ENCODE measurements at regions not wholly inside any gene's neighbourhood (a gene's known extent, or its start where the extent isn't known, plus 50 kb on each side); places are given as distances from the start of the nearest gene placed in this dataset.

GRCh38 chr3:71973274-71974030 lies 188.5 kb upstream of the PROK2 start:
- no peaks in the 10 kb centered on the region for H3K9me3 ChIP-seq (ENCODE audit: low read length)

GRCh38 chr3:71972031-71972430 lies 187.1 kb upstream of the PROK2 start:
- H3K27me3 ChIP-seq (ENCODE audit: insufficient read depth, low read length) = no peaks in the 10 kb centered on the region

More at GRCh38 chr3:71973274-71974030, 188.5 kb upstream of the PROK2 start:
- Histone ChIP-seq H3K4me3 (ENCODE audit: low read length) (no peak overlapping the region), H3K4me1 (ENCODE audit: insufficient read depth, low read length) (peaks cover 10% of the 10 kb centered on the region), H3K36me3 (ENCODE audit: insufficient read depth, low read length) (no peaks in the 10 kb centered on the region), H2AFZ (ENCODE audit: low read depth, low read length) (no peak overlapping the region), H3K27me3 (ENCODE audit: insufficient read depth, low read length) (no peaks in the 10 kb centered on the region)

GRCh38 chr3:71968544-71968943 lies 183.6 kb upstream of the PROK2 start:
- Histone ChIP-seq H2AFZ (ENCODE audit: low read depth, low read length) (no peak overlapping the region), H3K4me3 (ENCODE audit: low read length) (no peak overlapping the region), H3K27me3 (ENCODE audit: insufficient read depth, low read length) (no peaks in the 10 kb centered on the region), H3K4me1 (ENCODE audit: insufficient read depth, low read length) (peaks cover 10% of the 10 kb centered on the region), H3K9me3 (ENCODE audit: low read length) (no peaks in the 10 kb centered on the region), H3K36me3 (ENCODE audit: insufficient read depth, low read length) (no peaks in the 10 kb centered on the region)

More at GRCh38 chr3:71972031-71972430, 187.1 kb upstream of the PROK2 start:
- H3K4me3 ChIP-seq (ENCODE audit: low read length) = no peak overlapping the region
- no peaks in the 10 kb centered on the region for H3K9me3 ChIP-seq (ENCODE audit: low read length)
- H2AFZ ChIP-seq (ENCODE audit: low read depth, low read length) = no peak overlapping the region
- H3K36me3 ChIP-seq (ENCODE audit: insufficient read depth, low read length) = no peaks in the 10 kb centered on the region
- H3K4me1 ChIP-seq (ENCODE audit: insufficient read depth, low read length) = peaks cover 10% of the 10 kb centered on the region

GRCh38 chr3:71966185-71966584 lies 181.2 kb upstream of the PROK2 start:
- Histone ChIP-seq H3K27me3 (ENCODE audit: insufficient read depth, low read length) (no peaks in the 10 kb centered on the region), H3K4me1 (ENCODE audit: insufficient read depth, low read length) (no peaks in the 10 kb centered on the region), H2AFZ (ENCODE audit: low read depth, low read length) (no peak overlapping the region), H3K4me3 (ENCODE audit: low read length) (no peak overlapping the region), H3K36me3 (ENCODE audit: insufficient read depth, low read length) (no peaks in the 10 kb centered on the region), H3K9me3 (ENCODE audit: low read length) (no peaks in the 10 kb centered on the region)

- Histone ChIP-seq H3K36me3 (ENCODE audit: insufficient read depth, low read length) (no peaks in the 10 kb centered on the region), H3K4me3 (ENCODE audit: low read length) (no peak overlapping the region), H2AFZ (ENCODE audit: low read depth, low read length) (no peak overlapping the region), H3K9me3 (ENCODE audit: low read length) (no peaks in the 10 kb centered on the region), H3K27me3 (ENCODE audit: insufficient read depth, low read length) (no peaks in the 10 kb centered on the region), H3K4me1 (ENCODE audit: insufficient read depth, low read length) (no peaks in the 10 kb centered on the region)
These were observed 179.2 kb upstream of the PROK2 start for GRCh38 chr3:71964170-71964569.

- no peak overlapping the region for H2AFZ ChIP-seq (ENCODE audit: low read depth, low read length)
- H3K27me3 ChIP-seq (ENCODE audit: insufficient read depth, low read length) = no peaks in the 10 kb centered on the region
- H3K9me3 ChIP-seq (ENCODE audit: low read length) = no peaks in the 10 kb centered on the region
- no peak overlapping the region for H3K4me3 ChIP-seq (ENCODE audit: low read length)
- no peaks in the 10 kb centered on the region for H3K36me3 ChIP-seq (ENCODE audit: insufficient read depth, low read length)
- H3K4me1 ChIP-seq (ENCODE audit: insufficient read depth, low read length) = no peaks in the 10 kb centered on the region
These were observed 177.8 kb upstream of the PROK2 start for GRCh38 chr3:71962561-71963240.

- H3K36me3 ChIP-seq (ENCODE audit: insufficient read depth, low read length) = no peaks in the 10 kb centered on the region
These were observed 176.9 kb upstream of the PROK2 start for GRCh38 chr3:71961891-71962290.

DNA sequence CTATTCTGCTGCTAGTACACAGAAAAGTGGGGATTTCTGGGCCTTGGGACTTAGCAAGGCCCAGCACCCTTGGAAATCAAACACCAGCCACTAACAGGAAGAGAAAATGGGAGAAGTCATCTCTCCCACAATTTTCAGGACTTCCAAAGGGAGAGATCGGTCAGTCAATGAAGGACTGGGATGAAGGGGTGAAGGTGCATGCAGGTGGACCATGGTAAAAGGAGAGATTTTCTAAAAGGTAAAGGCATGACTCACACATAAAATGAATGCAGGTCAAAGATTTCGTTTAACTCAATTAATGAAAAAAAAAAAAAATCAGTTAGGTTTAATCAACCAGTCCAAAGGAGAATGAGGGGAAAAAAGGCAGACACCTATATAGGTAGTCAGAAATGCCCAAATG lies 176.4 kb upstream of the PROK2 start:
- H3K36me3 ChIP-seq (ENCODE audit: insufficient read depth, low read length) = no peaks in the 10 kb centered on the region
- no peak overlapping the region for H3K4me3 ChIP-seq (ENCODE audit: low read length)
- no peaks in the 10 kb centered on the region for H3K9me3 ChIP-seq (ENCODE audit: low read length)
- no peaks in the 10 kb centered on the region for H3K4me1 ChIP-seq (ENCODE audit: insufficient read depth, low read length)
- no peaks in the 10 kb centered on the region for H3K27me3 ChIP-seq (ENCODE audit: insufficient read depth, low read length)
- no peak overlapping the region for H2AFZ ChIP-seq (ENCODE audit: low read depth, low read length)

More at GRCh38 chr3:71961891-71962290, 176.9 kb upstream of the PROK2 start:
- Histone ChIP-seq H3K4me1 (ENCODE audit: insufficient read depth, low read length) (no peaks in the 10 kb centered on the region), H3K27me3 (ENCODE audit: insufficient read depth, low read length) (no peaks in the 10 kb centered on the region), H3K9me3 (ENCODE audit: low read length) (no peaks in the 10 kb centered on the region), H2AFZ (ENCODE audit: low read depth, low read length) (no peak overlapping the region), H3K4me3 (ENCODE audit: low read length) (no peak overlapping the region)

- H3K4me1 ChIP-seq (ENCODE audit: insufficient read depth, low read length) = no peaks in the 10 kb centered on the region
- H3K27me3 ChIP-seq (ENCODE audit: insufficient read depth, low read length) = no peaks in the 10 kb centered on the region
- no peak overlapping the region for H2AFZ ChIP-seq (ENCODE audit: low read depth, low read length)
- H3K9me3 ChIP-seq (ENCODE audit: low read length) = no peaks in the 10 kb centered on the region
- H3K36me3 ChIP-seq (ENCODE audit: insufficient read depth, low read length) = no peaks in the 10 kb centered on the region
- H3K4me3 ChIP-seq (ENCODE audit: low read length) = no peak overlapping the region
These were observed 173.6 kb upstream of the PROK2 start for GRCh38 chr3:71958533-71958932.

DNA sequence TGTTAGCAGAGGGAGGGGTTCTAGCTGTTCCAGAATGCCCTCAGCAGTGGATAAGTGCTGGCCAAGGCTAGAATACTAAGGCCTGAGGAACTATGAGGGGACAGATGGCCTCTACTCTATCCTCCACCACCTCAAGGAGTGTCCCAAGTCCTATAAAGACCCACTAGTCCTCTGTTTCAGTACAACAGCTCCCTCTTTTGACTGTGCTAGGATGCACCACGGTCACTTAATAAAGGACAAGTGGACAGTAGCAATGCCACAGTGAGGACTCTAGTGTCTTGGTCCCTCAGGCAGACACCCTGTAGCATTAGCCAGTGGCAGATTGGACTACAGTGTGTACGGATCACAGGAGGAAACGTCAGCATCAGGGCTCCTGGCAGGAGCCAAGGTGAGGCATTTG lies 171.8 kb upstream of the PROK2 start:
- no peaks in the 10 kb centered on the region for H3K36me3 ChIP-seq (ENCODE audit: insufficient read depth, low read length)
- H2AFZ ChIP-seq (ENCODE audit: low read depth, low read length) = no peak overlapping the region
- no peak overlapping the region for H3K4me3 ChIP-seq (ENCODE audit: low read length)
- no peaks in the 10 kb centered on the region for H3K4me1 ChIP-seq (ENCODE audit: insufficient read depth, low read length)
- H3K27me3 ChIP-seq (ENCODE audit: insufficient read depth, low read length) = no peaks in the 10 kb centered on the region
- H3K9me3 ChIP-seq (ENCODE audit: low read length) = no peaks in the 10 kb centered on the region

GRCh38 chr3:71956069-71956340 lies 171.1 kb upstream of the PROK2 start:
- Histone ChIP-seq H3K27me3 (ENCODE audit: insufficient read depth, low read length) (no peaks in the 10 kb centered on the region), H2AFZ (ENCODE audit: low read depth, low read length) (no peak overlapping the region), H3K4me1 (ENCODE audit: insufficient read depth, low read length) (no peaks in the 10 kb centered on the region), H3K9me3 (ENCODE audit: low read length) (no peaks in the 10 kb centered on the region), H3K36me3 (ENCODE audit: insufficient read depth, low read length) (no peaks in the 10 kb centered on the region), H3K4me3 (ENCODE audit: low read length) (no peak overlapping the region)

- Histone ChIP-seq H2AFZ (ENCODE audit: low read depth, low read length) (no peak overlapping the region), H3K36me3 (ENCODE audit: insufficient read depth, low read length) (no peaks in the 10 kb centered on the region), H3K9me3 (ENCODE audit: low read length) (no peaks in the 10 kb centered on the region), H3K4me3 (ENCODE audit: low read length) (no peak overlapping the region), H3K27me3 (ENCODE audit: insufficient read depth, low read length) (no peaks in the 10 kb centered on the region), H3K4me1 (ENCODE audit: insufficient read depth, low read length) (no peaks in the 10 kb centered on the region)
These were observed 170.5 kb upstream of the PROK2 start for GRCh38 chr3:71955240-71956068.

GRCh38 chr3:71951842-71952241 lies 166.9 kb upstream of the PROK2 start:
- H3K27me3 ChIP-seq (ENCODE audit: insufficient read depth, low read length) = no peaks in the 10 kb centered on the region
- H3K9me3 ChIP-seq (ENCODE audit: low read length) = no peaks in the 10 kb centered on the region
- H3K4me1 ChIP-seq (ENCODE audit: insufficient read depth, low read length) = no peaks in the 10 kb centered on the region
- H2AFZ ChIP-seq (ENCODE audit: low read depth, low read length) = no peak overlapping the region
- no peaks in the 10 kb centered on the region for H3K36me3 ChIP-seq (ENCODE audit: insufficient read depth, low read length)
- no peak overlapping the region for H3K4me3 ChIP-seq (ENCODE audit: low read length)

All from neuron (in vitro differentiated cells).